ENCODE measurements at regions not wholly inside any gene's neighbourhood (a gene's known extent, or its start where the extent isn't known, plus 50 kb on each side); places are given as distances from the start of the nearest gene placed in this dataset.

DNA sequence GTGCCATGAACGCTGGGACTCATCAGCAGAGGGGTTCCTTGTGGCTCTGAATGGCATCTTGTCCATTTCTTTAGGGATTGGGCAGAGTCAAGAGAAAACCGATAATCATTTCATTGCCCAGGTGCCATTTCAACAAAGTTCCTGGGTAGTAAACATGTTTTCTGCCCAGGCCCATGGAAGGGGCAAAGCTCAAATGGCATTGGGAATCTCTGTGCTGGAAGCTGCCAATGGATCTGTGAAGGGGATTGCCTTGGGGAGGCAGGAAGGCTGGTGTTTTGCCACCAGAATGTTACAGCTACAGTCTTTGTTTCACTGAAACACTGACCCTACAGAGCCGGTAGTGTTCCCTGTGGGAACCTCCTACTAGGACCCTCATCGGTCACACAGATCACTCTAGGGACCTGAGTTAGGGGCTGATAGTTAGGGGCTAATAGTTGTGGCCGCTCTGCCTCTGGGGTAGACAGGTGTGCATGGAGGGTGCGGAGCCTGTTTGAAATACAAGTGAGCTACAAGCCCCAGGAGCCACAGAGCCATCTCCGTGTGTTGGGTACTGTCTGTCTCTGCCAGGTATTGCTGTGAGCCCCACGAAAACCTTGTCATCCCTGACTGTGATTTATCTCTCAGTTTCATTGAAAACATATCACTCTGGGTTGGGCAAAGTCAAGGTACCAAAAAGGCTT lies 224.4 kb upstream of the COPS8 start:
- no peak for TF ChIP-seq FOXM1 (CRISPR knock-in tag; IDR thresholded peaks at IDR 0.05)
- TF ChIP-seq CHCHD3 (CRISPR knock-in tag; IDR thresholded peaks at IDR 0.05): no peak
- TF ChIP-seq CTCF (CRISPR knock-in tag; IDR thresholded peaks at IDR 0.05): no peak
- no peak for TF ChIP-seq YY1 (IDR thresholded peaks at IDR 0.05; ENCODE audit: insufficient read depth, insufficient replicate concordance, low read depth, low read length)
- TF ChIP-seq KLF12 (CRISPR knock-in tag; IDR thresholded peaks at IDR 0.05; ENCODE audit: borderline replicate concordance): no peak
- no peak for TF ChIP-seq NCOA2 (CRISPR knock-in tag; IDR thresholded peaks at IDR 0.05)
- TF ChIP-seq, protein P1, sequence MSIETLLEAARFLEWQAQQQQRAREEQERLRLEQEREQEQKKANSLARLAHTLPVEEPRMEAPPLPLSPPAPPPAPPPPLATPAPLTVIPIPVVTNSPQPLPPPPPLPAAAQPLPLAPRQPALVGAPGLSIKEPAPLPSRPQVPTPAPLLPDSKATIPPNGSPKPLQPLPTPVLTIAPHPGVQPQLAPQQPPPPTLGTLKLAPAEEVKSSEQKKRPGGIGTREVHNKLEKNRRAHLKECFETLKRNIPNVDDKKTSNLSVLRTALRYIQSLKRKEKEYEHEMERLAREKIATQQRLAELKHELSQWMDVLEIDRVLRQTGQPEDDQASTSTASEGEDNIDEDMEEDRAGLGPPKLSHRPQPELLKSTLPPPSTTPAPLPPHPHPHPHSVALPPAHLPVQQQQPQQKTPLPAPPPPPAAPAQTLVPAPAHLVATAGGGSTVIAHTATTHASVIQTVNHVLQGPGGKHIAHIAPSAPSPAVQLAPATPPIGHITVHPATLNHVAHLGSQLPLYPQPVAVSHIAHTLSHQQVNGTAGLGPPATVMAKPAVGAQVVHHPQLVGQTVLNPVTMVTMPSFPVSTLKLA (IDR thresholded peaks at IDR 0.05): no peak
- TF ChIP-seq GABPA (IDR thresholded peaks at IDR 0.05; ENCODE audit: low read depth, low read length): no peak
- no peak for TF ChIP-seq GABPA (CRISPR knock-in tag; IDR thresholded peaks at IDR 0.05; ENCODE audit: low read depth)
- TF ChIP-seq, protein P2, sequence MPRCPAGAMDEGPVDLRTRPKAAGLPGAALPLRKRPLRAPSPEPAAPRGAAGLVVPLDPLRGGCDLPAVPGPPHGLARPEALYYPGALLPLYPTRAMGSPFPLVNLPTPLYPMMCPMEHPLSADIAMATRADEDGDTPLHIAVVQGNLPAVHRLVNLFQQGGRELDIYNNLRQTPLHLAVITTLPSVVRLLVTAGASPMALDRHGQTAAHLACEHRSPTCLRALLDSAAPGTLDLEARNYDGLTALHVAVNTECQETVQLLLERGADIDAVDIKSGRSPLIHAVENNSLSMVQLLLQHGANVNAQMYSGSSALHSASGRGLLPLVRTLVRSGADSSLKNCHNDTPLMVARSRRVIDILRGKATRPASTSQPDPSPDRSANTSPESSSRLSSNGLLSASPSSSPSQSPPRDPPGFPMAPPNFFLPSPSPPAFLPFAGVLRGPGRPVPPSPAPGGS (CRISPR knock-in tag; IDR thresholded peaks at IDR 0.05): no peak

Data from HepG2 (cell line).